ENCODE measurements at regions not wholly inside any gene's neighbourhood (a gene's known extent, or its start where the extent isn't known, plus 50 kb on each side); places are given as distances from the start of the nearest gene placed in this dataset.

DNA sequence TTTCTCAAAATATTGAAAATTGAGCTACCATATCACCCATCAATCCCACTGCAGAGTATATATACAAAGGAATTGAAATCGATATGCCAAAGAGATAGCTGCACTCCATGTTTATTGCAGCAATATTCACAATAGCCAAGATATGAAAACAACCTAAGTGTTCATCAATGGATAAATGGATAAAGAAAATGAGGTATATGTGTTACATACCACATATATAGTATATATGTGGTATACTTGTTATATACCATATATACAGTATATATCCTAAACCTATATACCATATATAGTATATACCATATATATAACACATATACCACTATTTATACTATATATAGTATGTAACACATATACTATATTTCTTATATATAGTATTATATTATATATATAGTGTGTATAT, 313.3 kb downstream of the ZNF608 start:
- TF ChIP-seq CTCF (conservative IDR thresholded peaks at IDR 0.05 in 1 of 2, IDR thresholded peaks at IDR 0.05 in 1 of 2; ENCODE audit: low read depth in 1 of 2, low read length in 2 of 2), result no peak
- TF ChIP-seq EZH2 (IDR thresholded peaks at IDR 0.05; ENCODE audit: low read length, missing control alignments), result no peak

All from fibroblast of lung (primary cell).